Caco-2 (cell line): ENCODE measurements at regions not wholly inside any gene's neighbourhood (a gene's known extent, or its start where the extent isn't known, plus 50 kb on each side); places are given as distances from the start of the nearest gene placed in this dataset.
A peak's percentile ranks its signal among the peaks of the same experiment; 100 is the strongest.

Experiments
- BruUV-seq: library from RNA; stranded (reverse); fragments of 400-500 nt; replicated peaks from 2 replicates; lab custom pipeline; 2021; lab: Mats Ljungman, UMichigan
- CTCF ChIA-PET: fragments of 300-600 bp; sonication (Branson Sonifier 250); formaldehyde crosslinking; loops from one replicate; lab custom pipeline; 2022; ENCODE audit warnings: antibody characterized with exemption; lab: Charles Lee
- POLR2A ChIA-PET: fragments of 300-600 bp; sonication (Branson Sonifier 250); formaldehyde crosslinking; loops from one replicate; lab custom pipeline; 2022; ENCODE audit warnings: antibody characterized with exemption; lab: Charles Lee
- DNase-seq, 2 experiments: peaks; one replicate each; pipeline versions ENCODE4 v3.0.0 to v3.0.0-alpha.2; 2020 to 2022
- H3K27me3 ChIP-seq: replicated peaks from 2 replicates; pipeline ENCODE4 v1.6.0; 2011; ENCODE audit warnings: low read length; ENCODE audit not compliant: control insufficient read depth, insufficient read depth
- H3K36me3 ChIP-seq: 2 replicates; pipeline ENCODE4 v1.5.1; 2011; ENCODE audit warnings: low read length; ENCODE audit not compliant: control insufficient read depth, insufficient read depth
- H3K4me1 ChIP-seq: fragments of 250-450 bp; sonication (Bioruptor Pico); 2 replicates; pipeline ENCODE4 v1.5.1; 2020; ENCODE audit warnings: mild to moderate bottlenecking
- H3K4me3 ChIP-seq: 2 replicates; pipeline ENCODE4 v1.5.1; 2011; ENCODE audit warnings: low read depth, mild to moderate bottlenecking, control low read depth, low read length
- H3K9me3 ChIP-seq: fragments of 250-450 bp; sonication (Bioruptor Pico); 2 replicates; pipeline ENCODE4 v1.5.1; 2020; ENCODE audit warnings: mild to moderate bottlenecking, moderate library complexity
- H3K27ac Mint-ChIP-seq: one replicate; pipeline ENCODE4 v1.8.0; 2022; ENCODE audit warnings: mixed read lengths; ENCODE audit not compliant: unreplicated experiment
- H3K27me3 Mint-ChIP-seq: one replicate; pipeline ENCODE4 v1.8.0; 2022; ENCODE audit warnings: mixed read lengths; ENCODE audit not compliant: insufficient read depth, unreplicated experiment
- H3K36me3 Mint-ChIP-seq: one replicate; pipeline ENCODE4 v1.8.0; 2022; ENCODE audit warnings: mild to moderate bottlenecking, mixed read lengths; ENCODE audit not compliant: insufficient read depth, unreplicated experiment
- H3K4me1 Mint-ChIP-seq: one replicate; pipeline ENCODE4 v1.8.0; 2022; ENCODE audit warnings: low read depth, mixed read lengths; ENCODE audit not compliant: unreplicated experiment
- H3K4me3 Mint-ChIP-seq: one replicate; pipeline ENCODE4 v1.8.0; 2022; ENCODE audit warnings: mild to moderate bottlenecking, moderate library complexity, mixed read lengths; ENCODE audit not compliant: unreplicated experiment
- H3K9me3 Mint-ChIP-seq: one replicate; pipeline ENCODE4 v1.8.0; 2022; ENCODE audit warnings: mixed read lengths; ENCODE audit not compliant: unreplicated experiment
- intact Hi-C: fragments of 100-400 bp; cut with micrococcal nuclease; formaldehyde crosslinking; loops from one replicate; pipeline ENCODE4 v1.10.0; 2022; ENCODE audit not compliant: unreplicated experiment
- TF ChIP-seq, protein P1 (sequence below), 2 experiments: fragments of 200-600 bp in 1 of 2; IDR thresholded peaks; 1 replicate in 1 of 2; 2 replicates in 1 of 2; pipeline versions ENCODE4 v1.5.1 to v1.8.0; 2011 to 2022; ENCODE audit warnings: antibody characterized with exemption in 1 of 2, control low read depth in 1 of 2, inconsistent platforms in 1 of 2, low read depth in 1 of 2, low read length in 1 of 2, mild to moderate bottlenecking in 1 of 2, moderate library complexity in 1 of 2; ENCODE audit not compliant: insufficient read depth in 1 of 2, severe bottlenecking in 1 of 2, unreplicated experiment in 1 of 2

DNA sequence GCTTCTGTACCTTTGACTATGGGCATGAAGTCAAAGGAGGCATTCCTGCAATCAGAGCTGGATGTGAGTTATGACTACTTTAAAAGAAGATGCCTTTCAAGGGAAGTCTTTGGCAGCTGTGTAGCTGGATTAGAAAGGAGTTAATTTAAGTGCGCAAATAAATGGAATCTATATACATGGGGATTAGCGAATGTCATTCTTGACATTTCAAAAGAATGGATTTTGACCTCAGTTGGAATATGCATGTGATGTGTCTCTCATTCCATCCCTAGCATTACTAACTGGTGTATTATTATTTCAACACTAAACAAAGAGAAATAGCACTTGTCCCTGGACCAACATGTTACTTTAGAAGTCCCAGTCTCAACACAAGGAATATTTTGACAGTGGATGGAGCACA lies 359.6 kb upstream of the SLC24A2 start:
- Histone ChIP-seq H3K4me3 (no peak overlapping the region), H3K27me3 (no peaks in the 10 kb centered on the region), H3K36me3 (no peaks in the 10 kb centered on the region), H3K9me3 (no peaks in the 10 kb centered on the region), H3K4me1 (peaks cover 22% of the 10 kb centered on the region)
- CTCF ChIA-PET, result no interaction called here
- H3K9me3 Mint-ChIP-seq, result no peaks in the 10 kb centered on the region
- intact Hi-C loops, result loop anchor here (1.0 to 5.0 kb wide), 3 partner anchors 43 to 209 kb away; no protein-coding TSS in a partner anchor
- TF ChIP-seq, protein P1, sequence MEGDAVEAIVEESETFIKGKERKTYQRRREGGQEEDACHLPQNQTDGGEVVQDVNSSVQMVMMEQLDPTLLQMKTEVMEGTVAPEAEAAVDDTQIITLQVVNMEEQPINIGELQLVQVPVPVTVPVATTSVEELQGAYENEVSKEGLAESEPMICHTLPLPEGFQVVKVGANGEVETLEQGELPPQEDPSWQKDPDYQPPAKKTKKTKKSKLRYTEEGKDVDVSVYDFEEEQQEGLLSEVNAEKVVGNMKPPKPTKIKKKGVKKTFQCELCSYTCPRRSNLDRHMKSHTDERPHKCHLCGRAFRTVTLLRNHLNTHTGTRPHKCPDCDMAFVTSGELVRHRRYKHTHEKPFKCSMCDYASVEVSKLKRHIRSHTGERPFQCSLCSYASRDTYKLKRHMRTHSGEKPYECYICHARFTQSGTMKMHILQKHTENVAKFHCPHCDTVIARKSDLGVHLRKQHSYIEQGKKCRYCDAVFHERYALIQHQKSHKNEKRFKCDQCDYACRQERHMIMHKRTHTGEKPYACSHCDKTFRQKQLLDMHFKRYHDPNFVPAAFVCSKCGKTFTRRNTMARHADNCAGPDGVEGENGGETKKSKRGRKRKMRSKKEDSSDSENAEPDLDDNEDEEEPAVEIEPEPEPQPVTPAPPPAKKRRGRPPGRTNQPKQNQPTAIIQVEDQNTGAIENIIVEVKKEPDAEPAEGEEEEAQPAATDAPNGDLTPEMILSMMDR (IDR thresholded peaks at IDR 0.05; ENCODE audit: insufficient read depth in 1 of 2, low read depth in 1 of 2, low read length in 1 of 2, severe bottlenecking in 1 of 2, unreplicated experiment in 1 of 2), result no peak
- peak overlapping the region; percentile 38 for H3K4me3 Mint-ChIP-seq
- H3K27ac Mint-ChIP-seq, result no peak overlapping the region
- peak; percentile 34 to 56 for DNase-seq
- no peaks in the 10 kb centered on the region for H3K36me3 Mint-ChIP-seq
- no peaks in the 10 kb centered on the region for H3K27me3 Mint-ChIP-seq
- H3K4me1 Mint-ChIP-seq, result peaks cover 11% of the 10 kb centered on the region
- POLR2A ChIA-PET, result no interaction called here
- BruUV-seq, result no TSS peak

DNA sequence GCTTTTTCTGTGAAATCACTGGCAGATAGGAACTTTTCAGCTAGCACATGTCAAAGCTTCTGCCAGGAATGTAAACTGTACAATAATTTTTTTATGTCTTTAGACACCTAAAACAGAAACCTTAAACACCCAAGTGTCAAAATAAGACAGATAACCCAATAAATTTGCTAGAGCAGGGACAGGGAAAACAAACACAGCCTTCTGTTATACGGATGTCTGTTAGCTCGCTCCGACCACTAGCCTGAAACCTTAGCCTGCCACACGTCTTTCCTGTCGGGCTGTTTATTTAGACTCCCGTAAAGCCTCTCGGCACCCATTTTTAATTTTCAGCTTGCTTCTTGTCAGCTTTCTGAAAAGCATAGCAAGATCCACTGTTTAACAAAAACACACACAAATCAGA lies 355.4 kb upstream of the SLC24A2 start:
- H3K4me3 Mint-ChIP-seq, result no peak overlapping the region
- H3K27me3 Mint-ChIP-seq, result no peaks in the 10 kb centered on the region
- Histone ChIP-seq H3K4me3 (no peak overlapping the region), H3K27me3 (no peaks in the 10 kb centered on the region), H3K36me3 (no peaks in the 10 kb centered on the region), H3K9me3 (no peaks in the 10 kb centered on the region), H3K4me1 (peaks cover 20% of the 10 kb centered on the region)
- H3K36me3 Mint-ChIP-seq, result no peaks in the 10 kb centered on the region
- no TSS peak for BruUV-seq
- ChIA-PET CTCF (no interaction called here), POLR2A (no interaction called here)
- intact Hi-C loops, result no loop called here
- H3K27ac Mint-ChIP-seq, result no peak overlapping the region
- no peaks in the 10 kb centered on the region for H3K9me3 Mint-ChIP-seq
- peaks cover 10% of the 10 kb centered on the region for H3K4me1 Mint-ChIP-seq
- no peak for DNase-seq
- TF ChIP-seq, protein P1 (IDR thresholded peaks at IDR 0.05; ENCODE audit: insufficient read depth in 1 of 2, low read depth in 1 of 2, low read length in 1 of 2, severe bottlenecking in 1 of 2, unreplicated experiment in 1 of 2), result no peak

DNA sequence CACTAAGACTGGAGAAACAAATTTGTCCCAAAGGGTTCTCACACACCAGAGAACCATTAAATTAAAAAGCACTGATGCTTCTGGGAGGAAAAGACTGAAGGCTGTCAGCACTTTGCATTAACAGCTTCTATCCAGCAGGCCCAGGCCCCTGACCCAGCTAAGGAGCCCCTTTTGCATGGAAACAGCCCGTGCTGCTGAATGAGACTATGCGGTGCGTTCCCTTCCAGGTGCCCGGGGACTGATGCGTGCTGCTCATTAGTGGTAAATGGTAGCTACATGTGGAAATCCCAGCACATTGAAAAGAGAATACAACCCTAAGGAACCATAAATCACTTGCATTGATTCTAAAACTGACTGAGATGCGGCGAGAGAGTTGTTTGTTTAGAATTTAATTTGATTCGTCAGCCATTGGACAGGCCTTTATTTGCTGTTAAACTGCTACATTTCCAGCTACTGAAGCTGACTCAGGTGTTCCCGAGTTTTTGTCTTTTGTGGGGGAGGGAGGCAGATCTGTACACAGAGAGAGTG lies 351.0 kb upstream of the SLC24A2 start:
- Mint-ChIP-seq H3K27me3 (no peaks in the 10 kb centered on the region), H3K9me3 (no peaks in the 10 kb centered on the region), H3K4me1 (no peaks in the 10 kb centered on the region), H3K27ac (no peak overlapping the region), H3K4me3 (no peak overlapping the region), H3K36me3 (no peaks in the 10 kb centered on the region)
- ChIA-PET POLR2A (no interaction called here), CTCF (no interaction called here)
- TF ChIP-seq, protein P1 (IDR thresholded peaks at IDR 0.05; ENCODE audit: insufficient read depth in 1 of 2, low read depth in 1 of 2, low read length in 1 of 2, severe bottlenecking in 1 of 2, unreplicated experiment in 1 of 2), result no peak
- Histone ChIP-seq H3K4me1 (no peaks in the 10 kb centered on the region), H3K27me3 (no peaks in the 10 kb centered on the region), H3K9me3 (no peaks in the 10 kb centered on the region), H3K36me3 (no peaks in the 10 kb centered on the region), H3K4me3 (no peak overlapping the region)
- intact Hi-C loops, result no loop called here
- BruUV-seq, result no TSS peak
- no peak for DNase-seq
